Gastroesophageal sphincter (tissue), 4 donors: ENCODE measurements at regions not wholly inside any gene's neighbourhood (a gene's known extent, or its start where the extent isn't known, plus 50 kb on each side); places are given as distances from the start of the nearest gene placed in this dataset.

ENCODE experiments used
- ATAC-seq: fragments of 150-250 bp; one replicate; pipeline ENCODE4 v1.9.1; 2016; ENCODE audit warnings: mild to moderate bottlenecking, moderate library complexity
- H3K27ac ChIP-seq, 4 donors: fragments of 200-600 bp; sonication (generic) in 3 of 4; 1 replicate in 3 of 4; 2 replicates in 1 of 4; pipeline ENCODE4 v1.5.1; 2016 to 2019
- H3K27me3 ChIP-seq: fragments of 200-600 bp; sonication (generic); one replicate; pipeline ENCODE4 v1.5.1; 2019
- H3K36me3 ChIP-seq, 2 donors: fragments of 200-600 bp; sonication (generic); one replicate each; pipeline ENCODE4 v1.5.1; 2019; ENCODE audit warnings: control low read depth in 1 of 2
- H3K4me1 ChIP-seq, 3 donors: fragments of 200-600 bp; sonication (generic); 1 replicate in 2 of 3; 2 replicates in 1 of 3; pipeline ENCODE4 v1.5.1; 2016 to 2019; ENCODE audit warnings: control low read depth in 2 of 3
- H3K4me3 ChIP-seq, 2 donors: fragments of 200-600 bp; sonication (generic); one replicate each; pipeline ENCODE4 v1.5.1; 2019; ENCODE audit warnings: mild to moderate bottlenecking in 1 of 2, moderate library complexity in 1 of 2
- H3K9me3 ChIP-seq, 3 donors: fragments of 200-600 bp; sonication (generic); one replicate each; pipeline ENCODE4 v1.5.1; 2017 to 2019; ENCODE audit warnings: control low read depth in 2 of 3
- CTCF ChIP-seq, 4 experiments: fragments of 200-600 bp in 2 of 4; fragments of 450-650 bp in 2 of 4; sonication (generic) in 1 of 4; IDR thresholded peaks; one replicate each; pipeline ENCODE4 v1.5.1; 2017 to 2019; ENCODE audit warnings: antibody characterized with exemption in 4 of 4, mild to moderate bottlenecking in 2 of 4, moderate library complexity in 2 of 4
- EP300 ChIP-seq: sonication (generic); formaldehyde crosslinking; IDR thresholded peaks from one replicate; pipeline ENCODE4 v1.6.1; 2017; ENCODE audit warnings: antibody characterized with exemption, mild to moderate bottlenecking
- POLR2A ChIP-seq, 2 donors: fragments of 450-650 bp; IDR thresholded peaks; one replicate each; pipeline ENCODE4 v1.6.1; 2017; ENCODE audit warnings: antibody characterized with exemption in 2 of 2, mild to moderate bottlenecking in 2 of 2, moderate library complexity in 1 of 2
- POLR2AphosphoS5 ChIP-seq: sonication (generic); formaldehyde crosslinking; IDR thresholded peaks from one replicate; pipeline ENCODE4 v1.6.1; 2017; ENCODE audit warnings: antibody characterized with exemption
- WGBS, 2 donors: methylation state at CpG; one replicate each; pipeline ENCODE4 v1.1.5; 2018; ENCODE audit warnings: low coverage in 1 of 2; 5-methylcytosine and 5-hydroxymethylcytosine counted together

- ATAC-seq, result no peak
- 88 to 90% methylated on average over 3 of the region's 5 CpGs for WGBS, 2 donors
Measured at GRCh38 chrX:44723426-44723825, 120.4 kb upstream of the DUSP21 start.

GRCh38 chrX:44708470-44708869, 135.4 kb upstream of the DUSP21 start:
- Histone ChIP-seq H3K4me3 (no peak overlapping the region), H3K9me3 (no peaks in the 10 kb centered on the region), H3K27ac (no peak overlapping the region), H3K4me1 (no peaks in the 10 kb centered on the region), H3K36me3 (no peaks in the 10 kb centered on the region), H3K27me3 (no peaks in the 10 kb centered on the region)
- WGBS, 2 donors, result 85 to 90% methylated on average over 2 to 3 of the region's 5 CpGs
- no peak for TF ChIP-seq POLR2AphosphoS5
- TF ChIP-seq CTCF (IDR thresholded peaks at IDR 0.05), result no peak
- no peak for TF ChIP-seq EP300
- TF ChIP-seq POLR2A (IDR thresholded peaks at IDR 0.05), result no peak
- ATAC-seq, result no peak

More at GRCh38 chrX:44723426-44723825, 120.4 kb upstream of the DUSP21 start:
- Histone ChIP-seq H3K4me1 (no peaks in the 10 kb centered on the region), H3K9me3 (no peaks in the 10 kb centered on the region), H3K36me3 (no peaks in the 10 kb centered on the region), H3K27me3 (no peaks in the 10 kb centered on the region), H3K4me3 (no peak overlapping the region), H3K27ac (no peak overlapping the region)
- TF ChIP-seq POLR2AphosphoS5 (no peak), POLR2A (IDR thresholded peaks at IDR 0.05) (no peak), EP300 (no peak), CTCF (IDR thresholded peaks at IDR 0.05) (no peak)

- no peaks in the 10 kb centered on the region for H3K4me1 ChIP-seq
Measured at GRCh38 chrX:44705817-44706551, 137.8 kb upstream of the DUSP21 start.

GRCh38 chrX:44698357-44698756, 145.5 kb upstream of the DUSP21 start:
- H3K27ac ChIP-seq, result no peak overlapping the region
- H3K9me3 ChIP-seq, result no peaks in the 10 kb centered on the region
- H3K4me1 ChIP-seq, result no peaks in the 10 kb centered on the region
- no peaks in the 10 kb centered on the region for H3K27me3 ChIP-seq
- WGBS, 2 donors, result 33 to 94% methylated on average over 1 to 2 of the region's 3 CpGs
- H3K36me3 ChIP-seq, result no peaks in the 10 kb centered on the region
- TF ChIP-seq POLR2A (IDR thresholded peaks at IDR 0.05), result no peak
- TF ChIP-seq CTCF (IDR thresholded peaks at IDR 0.05), result no peak
- TF ChIP-seq POLR2AphosphoS5, result no peak
- TF ChIP-seq EP300, result no peak
- ATAC-seq, result no peak
- no peak overlapping the region for H3K4me3 ChIP-seq

More at GRCh38 chrX:44705817-44706551, 137.8 kb upstream of the DUSP21 start:
- Histone ChIP-seq H3K4me3 (no peak overlapping the region), H3K27me3 (no peaks in the 10 kb centered on the region), H3K36me3 (no peaks in the 10 kb centered on the region), H3K27ac (no peak overlapping the region), H3K9me3 (no peaks in the 10 kb centered on the region)
- 67 to 71% methylated on average over 4 of the region's 8 CpGs for WGBS, 2 donors
- no peak for ATAC-seq
- no peak for TF ChIP-seq POLR2AphosphoS5
- TF ChIP-seq EP300, result no peak
- TF ChIP-seq CTCF (IDR thresholded peaks at IDR 0.05), result no peak
- no peak for TF ChIP-seq POLR2A (IDR thresholded peaks at IDR 0.05)

- Histone ChIP-seq H3K4me1 (no peaks in the 10 kb centered on the region), H3K36me3 (no peaks in the 10 kb centered on the region), H3K9me3 (no peaks in the 10 kb centered on the region), H3K27me3 (no peaks in the 10 kb centered on the region), H3K27ac (no peak overlapping the region), H3K4me3 (no peak overlapping the region)
- WGBS, 2 donors, result 61 to 85% methylated on average over 3 of the region's 3 CpGs
- no peak for ATAC-seq
- TF ChIP-seq CTCF (IDR thresholded peaks at IDR 0.05) (no peak), EP300 (no peak), POLR2AphosphoS5 (no peak), POLR2A (IDR thresholded peaks at IDR 0.05) (no peak)
Measured at GRCh38 chrX:44693255-44693654, 150.6 kb upstream of the DUSP21 start.
